IPS-NIHi7 (cell line): ENCODE measurements at regions not wholly inside any gene's neighbourhood (a gene's known extent, or its start where the extent isn't known, plus 50 kb on each side); places are given as distances from the start of the nearest gene placed in this dataset.
"Not testable (repeated sequence)": the region's sequence is repeated elsewhere in the genome, so short reads cannot be mapped to it uniquely, and the experiment has no call there.

Source experiments
- DNase-seq: peaks from one replicate; pipeline ENCODE4 v3.0.0; 2012; ENCODE audit warnings: mixed read lengths; ENCODE audit errors: extremely low spot score

DNA sequence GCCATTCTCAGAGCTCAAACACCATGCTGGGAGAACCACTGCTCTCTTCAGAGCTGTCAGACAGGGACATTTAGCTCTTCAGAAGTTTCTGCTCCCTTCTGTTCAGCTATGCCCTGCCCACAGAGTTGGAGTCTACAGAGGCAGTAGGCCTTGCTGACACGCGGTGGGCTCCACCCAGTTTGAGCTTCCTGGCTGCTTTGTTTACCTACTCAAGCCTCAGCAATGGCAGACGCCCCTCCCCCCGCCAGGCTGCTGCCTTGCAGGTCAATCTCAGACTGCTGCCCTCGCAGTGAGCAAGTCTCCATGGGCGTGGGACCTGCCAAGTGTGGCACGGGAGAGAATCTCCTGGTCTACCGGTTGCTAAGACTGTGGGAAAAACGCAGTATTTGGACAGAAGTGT is 93.8 kb upstream of the ZC3H12A start:
- not testable (repeated sequence) for DNase-seq

DNA sequence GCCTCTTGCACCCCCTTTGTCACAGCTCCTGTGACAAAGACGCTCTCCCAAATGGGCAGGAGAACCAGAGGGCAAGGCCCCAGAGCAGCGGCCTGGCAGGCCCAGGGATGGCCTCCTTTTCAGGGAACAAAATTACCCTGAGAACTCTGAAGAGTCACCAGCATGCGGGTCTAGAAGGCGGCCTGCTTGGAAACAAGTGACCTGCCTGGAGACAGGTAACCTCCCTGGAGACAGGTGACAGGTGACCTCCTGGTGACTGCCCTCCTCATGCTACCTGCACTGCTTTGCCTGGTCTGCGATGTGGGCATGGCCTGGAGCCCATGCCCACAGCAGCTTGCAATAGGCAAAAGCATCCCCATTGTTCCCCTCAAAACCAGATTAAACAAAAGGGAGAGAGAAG is 86.5 kb upstream of the ZC3H12A start:
- no peak for DNase-seq

DNA sequence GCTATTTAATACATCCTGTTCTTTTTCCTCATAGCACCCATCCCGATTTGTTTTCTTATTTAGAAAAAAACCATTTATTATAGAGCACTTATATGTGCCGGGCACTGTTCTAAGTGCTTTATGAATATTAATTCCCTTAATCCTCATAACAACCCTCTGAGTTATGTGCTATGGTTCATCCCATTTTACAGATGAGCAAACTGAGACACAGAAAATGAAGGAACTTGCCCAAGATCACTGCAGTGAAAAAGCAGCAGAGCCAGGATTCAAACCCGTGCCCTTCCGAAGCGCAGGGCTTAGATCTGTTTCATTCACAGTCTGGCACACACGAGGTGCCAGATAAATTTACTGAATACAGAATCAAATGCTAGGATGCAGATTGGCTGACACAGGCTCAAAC is 85.1 kb upstream of the ZC3H12A start:
- no peak for DNase-seq

DNA sequence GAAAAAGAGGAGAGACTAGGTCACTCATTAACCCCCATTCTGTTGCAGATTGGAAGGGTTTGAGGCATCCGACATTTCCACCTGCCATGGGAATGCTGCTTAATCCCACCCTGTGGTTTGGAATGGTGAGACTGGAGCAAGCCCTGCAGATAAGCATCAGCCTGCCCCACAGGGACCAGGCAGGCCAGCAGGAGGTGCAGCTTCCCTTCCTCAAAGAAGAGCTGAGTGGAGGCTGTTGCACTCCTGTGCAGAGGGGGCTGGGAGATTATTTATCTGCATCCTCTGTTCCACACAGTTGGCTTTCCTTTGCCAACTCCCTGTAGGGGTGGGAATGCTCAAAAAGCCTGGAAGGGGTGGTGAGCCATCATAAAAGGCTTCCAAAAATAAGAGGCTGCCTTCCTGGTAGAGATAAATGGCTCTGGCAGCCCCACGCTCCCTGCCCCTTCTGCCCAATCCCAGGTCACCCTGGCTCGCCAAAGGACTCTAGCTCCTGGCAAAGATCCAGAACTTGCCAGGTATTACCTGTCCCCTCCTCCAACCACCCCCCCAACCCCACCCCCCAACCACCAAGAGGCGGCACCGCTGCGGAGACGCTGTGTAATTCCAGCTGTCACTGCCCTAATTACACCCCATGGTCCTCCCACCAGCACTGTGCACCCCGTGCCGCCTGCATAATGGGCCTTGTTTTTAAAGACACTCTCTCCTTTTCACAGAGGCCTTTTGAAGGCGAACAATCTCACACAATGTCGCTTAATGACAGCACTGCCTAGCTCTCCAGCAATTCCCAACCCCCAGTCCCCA is 83.0 kb upstream of the ZC3H12A start:
- peak; percentile 79 for DNase-seq

DNA sequence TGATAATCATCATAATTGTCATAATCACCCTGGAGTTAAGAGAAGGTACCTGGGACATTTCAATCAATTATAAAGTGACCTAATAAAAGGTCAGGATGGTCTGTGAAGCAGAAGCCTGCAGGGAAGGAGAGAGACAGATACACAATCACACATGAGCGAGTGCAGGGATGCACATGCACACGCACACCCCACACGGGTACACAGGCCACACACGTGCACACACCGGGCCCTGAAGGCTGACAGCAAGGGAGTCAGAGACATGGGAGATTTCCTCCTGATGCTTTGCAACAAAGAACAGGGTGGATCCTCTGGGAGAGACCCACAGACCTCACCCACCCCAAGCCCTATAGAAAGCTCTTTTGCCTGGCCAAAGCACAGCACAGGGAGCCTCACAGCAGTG is 82.3 kb upstream of the ZC3H12A start:
- no peak for DNase-seq

DNA sequence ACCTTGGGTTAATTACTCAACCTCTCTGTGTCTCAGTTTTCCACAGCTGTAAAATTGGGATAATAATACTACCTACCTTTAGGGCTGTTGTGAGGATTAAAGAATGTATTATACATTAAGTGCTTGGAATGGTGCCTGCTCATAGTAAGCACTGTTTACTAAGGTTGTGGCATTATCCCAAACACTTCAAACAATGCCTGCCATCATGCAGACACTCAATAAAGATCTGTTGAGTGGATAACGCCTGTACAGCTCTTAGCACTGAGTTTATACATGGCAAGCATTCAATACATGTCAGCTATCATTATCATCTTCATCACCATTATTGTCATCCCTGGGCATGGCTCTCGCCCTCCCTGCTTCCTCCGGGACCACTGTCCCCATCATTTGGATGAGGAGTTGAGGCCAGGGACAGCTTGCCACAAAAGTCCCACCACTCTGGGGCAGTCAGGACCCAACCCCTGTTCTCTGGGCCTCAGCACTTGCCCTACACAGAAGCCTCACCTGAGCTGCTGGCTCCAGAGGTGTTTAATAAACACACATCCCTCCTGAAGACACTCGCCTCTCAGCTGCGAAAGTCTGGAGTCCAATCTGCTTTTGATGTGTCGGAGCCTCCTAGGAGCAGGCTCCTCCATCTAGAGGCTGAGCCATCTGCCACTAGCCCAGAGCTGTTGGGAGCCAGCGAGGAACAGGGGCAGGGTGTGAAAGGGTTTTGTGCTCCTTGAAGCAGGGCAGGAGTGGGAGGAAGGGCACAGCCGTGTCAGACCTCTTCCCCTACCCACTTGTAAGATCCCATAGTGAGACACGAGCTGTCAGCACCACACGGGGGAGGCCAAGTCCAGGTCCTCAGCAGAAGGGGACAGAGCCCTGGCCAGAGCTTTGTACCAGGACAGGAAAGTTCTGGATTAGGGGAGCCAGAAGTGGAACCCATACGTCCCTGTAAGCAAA is 80.9 kb upstream of the ZC3H12A start:
- no peak for DNase-seq

DNA sequence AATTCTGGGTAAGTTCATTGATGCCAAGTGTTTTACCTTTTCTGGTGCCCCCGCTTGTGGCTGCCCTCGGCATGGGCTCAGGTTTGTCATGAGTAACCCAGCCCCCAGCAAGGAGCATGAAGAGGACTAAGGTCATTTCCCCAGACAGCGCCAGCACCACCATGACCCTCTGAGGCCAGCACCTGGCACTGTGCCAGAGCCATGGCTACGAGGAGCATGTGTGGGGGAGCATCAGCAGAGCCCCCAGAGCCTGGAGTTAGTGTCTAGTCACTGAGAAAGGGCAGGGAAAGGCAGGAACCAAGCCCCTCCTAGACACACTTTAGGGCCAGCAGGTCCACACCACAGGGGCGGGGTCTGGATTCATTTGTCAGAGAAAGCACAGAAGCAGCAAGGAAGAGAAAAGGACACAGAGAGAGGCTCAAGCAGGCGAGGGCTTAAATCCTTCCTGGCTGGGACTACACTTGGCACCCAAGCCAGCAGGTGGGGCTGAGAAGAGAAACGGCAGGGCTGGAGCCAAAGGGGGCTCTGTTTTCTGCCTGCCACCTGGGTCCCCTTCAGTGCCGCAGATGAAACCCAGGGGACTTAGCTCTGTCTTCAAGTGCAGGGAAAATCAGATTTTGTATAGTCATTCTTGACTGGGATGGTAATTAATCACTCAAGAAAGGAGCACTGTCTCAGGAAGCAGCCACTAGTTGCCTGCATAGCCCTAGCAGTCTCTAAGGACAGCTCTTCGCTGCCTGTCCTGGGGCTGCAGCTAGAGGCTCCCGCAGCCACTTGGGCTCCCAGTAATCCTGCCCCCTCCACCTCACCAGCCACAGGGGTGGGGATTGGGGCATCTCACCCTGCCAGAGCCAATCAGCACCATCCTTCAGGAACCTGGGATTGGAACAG is 79.6 kb upstream of the ZC3H12A start:
- DNase-seq, result peak; percentile 90

DNA sequence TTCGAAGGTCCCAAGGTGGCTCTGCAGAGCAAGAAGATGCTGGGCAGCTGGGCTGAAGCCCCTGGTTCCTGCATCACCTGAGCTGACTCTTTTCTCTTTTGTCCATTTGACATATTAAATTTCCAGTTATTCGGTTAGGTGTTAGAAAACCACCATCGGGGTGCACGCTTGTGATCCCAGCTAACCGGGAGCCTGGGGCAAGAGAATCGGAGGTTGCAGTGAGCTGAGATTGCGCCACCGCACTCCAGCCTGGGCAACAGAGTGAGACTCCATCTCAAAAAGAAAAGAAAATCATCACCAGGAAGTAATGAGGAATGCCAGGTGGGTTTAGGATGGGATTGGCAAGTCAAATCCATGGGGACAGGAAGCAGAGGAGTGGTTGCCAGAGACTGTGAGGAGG is 76.3 kb upstream of the ZC3H12A start:
- DNase-seq, result no peak

DNA sequence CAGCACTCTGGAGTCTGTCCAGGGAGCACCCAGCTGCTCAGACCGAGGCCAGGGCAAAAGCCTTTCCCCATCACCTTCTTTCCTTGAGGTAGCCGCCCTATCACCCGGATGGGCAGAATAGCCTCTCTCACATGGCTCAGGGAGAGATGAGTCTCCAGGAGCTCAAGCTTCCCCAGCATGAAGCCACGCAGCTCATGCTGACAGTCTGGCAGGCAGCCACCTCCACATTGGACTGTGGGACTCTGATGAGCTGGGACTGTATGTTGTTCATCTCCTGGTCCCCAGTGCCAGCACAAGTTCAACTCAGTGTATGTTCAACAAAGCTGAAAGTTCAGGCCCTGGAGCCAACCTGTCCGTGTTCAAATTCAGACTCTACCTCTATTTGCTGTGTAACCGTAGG is 75.2 kb upstream of the ZC3H12A start:
- DNase-seq, result no peak

DNA sequence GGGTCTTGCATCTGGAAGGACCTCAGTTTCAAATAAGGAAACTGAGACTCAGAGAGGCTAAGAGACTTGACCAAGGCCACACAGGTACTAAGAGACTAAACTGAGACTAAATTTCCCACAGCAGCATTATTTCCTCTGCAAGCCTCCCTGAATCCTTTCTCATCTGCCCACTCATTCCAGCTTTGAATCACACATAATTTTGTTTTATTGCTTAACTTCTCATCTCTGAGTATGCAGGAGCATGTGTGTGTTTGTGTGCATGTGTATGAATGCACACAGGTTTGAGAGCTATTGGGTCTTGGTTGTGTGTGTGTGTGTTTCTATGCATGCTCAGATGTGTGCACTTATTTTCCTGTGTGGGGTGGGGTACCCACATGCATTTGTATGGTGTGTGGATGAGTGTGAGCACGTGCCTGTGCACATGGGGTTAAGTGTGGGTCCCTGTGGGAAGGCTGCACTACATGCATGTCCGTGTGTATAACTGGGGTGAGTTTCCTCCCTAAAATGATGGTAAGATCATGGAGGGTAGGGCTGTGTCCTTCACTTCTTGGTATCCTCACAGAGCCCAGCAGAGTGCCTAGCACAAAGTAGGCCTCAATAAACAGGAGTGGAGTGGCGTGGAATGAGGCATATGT is 74.4 kb upstream of the ZC3H12A start:
- no peak for DNase-seq

DNA sequence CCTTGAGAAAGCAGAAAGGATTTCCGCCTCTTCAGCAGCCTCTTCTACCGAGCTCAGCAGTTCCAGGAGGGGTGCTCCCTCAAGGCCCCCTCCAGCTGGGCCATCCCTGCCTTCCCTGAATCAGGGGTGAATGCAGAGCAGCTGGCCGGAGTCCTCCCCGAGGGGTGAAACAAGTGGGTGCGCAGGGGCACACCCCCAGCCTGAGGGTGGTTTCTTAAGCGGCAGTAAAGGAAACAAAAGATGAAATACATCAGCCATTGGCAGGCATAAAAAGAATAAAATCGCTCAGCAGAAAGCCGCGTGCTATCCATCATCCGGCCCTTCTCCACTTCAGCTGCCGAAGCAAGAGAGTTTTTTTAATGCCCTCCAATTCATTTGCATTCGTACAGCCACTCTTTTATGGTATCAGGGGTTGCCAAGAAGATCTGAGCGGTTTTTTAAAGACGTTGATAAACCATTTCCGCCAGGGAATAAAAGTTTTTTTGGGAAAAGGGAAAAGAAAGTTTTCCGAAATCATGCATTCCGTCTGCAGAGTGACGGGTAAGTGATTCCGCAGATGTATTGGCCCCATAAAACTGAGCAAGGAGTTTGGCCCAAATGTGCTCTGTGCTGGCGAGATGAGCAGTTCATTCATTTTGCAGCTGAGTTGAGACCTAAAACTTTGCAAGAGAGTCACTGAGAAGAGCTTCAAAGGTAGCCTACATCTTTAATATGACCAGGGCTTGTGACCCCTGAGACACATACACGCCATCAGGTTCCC is 73.7 kb upstream of the ZC3H12A start:
- no peak for DNase-seq

DNA sequence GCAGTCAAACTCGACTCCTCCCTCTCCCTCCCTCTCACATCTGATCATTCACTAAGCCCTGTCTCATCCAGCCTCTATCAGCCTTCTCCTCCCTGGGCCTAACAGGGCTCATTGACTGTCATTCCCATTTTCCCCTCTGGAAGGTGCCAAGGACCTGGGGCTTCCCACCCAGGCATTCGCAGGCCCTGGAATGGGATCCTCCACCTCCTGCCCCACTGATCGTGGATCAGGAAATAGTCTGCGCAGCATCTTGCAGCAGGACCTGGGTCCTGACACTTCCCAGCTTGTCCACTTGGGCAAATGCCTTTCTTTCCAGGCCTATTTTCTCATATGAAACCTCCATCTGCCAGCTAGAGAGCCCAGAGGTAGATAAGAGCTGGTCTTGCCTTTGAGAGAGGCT is 71.2 kb upstream of the ZC3H12A start:
- DNase-seq, result no peak

DNA sequence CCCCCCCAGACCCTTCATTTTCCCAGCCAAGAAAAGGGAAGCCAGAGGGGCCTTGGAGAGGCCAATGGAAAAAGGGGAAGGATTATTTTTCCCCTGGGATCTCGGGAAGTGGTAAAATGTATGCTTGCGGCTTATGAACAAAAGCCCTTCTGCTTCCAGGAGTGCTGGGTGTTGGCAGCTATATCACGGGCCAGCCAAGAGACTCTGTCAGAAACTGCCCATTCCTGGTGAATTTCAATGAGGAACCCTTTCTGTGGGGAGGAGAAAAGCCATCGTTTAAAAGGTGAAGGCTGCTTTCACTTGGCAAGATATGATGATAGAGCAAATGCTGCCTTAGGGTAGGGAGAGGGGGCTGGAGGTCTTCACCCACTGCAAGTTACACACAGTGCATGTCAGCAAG is 69.7 kb upstream of the ZC3H12A start:
- no peak for DNase-seq

DNA sequence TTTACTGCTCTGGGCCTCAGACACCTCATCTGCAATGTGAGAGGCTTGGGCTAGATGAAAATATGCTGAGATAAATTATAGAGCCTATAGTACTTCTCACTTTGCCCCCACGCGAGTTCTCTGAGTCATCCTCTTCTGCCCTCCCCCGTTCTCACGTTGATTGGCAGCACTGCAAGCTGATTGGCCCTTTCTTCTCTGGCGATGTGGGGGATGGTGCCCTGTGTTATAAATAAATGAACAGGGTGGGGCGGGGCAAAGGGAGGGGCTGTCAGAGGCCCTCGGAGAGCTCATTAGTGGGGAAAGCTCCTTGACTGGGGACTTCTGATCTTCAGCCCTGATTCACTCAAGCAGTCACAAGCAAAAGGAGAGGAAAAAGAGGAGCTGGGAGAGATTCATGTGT is 64.3 kb upstream of the ZC3H12A start:
- DNase-seq, result peak; percentile 35

DNA sequence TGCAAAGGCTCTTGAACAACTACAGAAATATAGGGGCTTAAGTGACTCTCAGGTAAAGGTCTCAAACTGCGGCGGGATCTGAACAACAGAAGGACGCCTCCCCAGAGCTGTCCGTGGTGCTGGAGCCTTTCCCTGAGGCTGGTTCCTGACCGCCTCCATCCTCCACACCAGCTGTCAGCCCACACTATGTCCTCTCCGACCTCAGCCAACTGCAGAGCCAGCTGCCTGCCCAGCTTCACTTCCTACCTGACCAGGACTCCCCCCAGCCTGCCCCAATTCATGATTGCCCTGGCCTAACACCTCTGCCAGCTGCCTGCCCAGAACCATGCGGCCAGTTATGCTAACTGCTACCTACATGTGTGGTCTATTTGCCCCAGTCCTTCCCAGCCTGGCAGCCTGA is 63.6 kb upstream of the ZC3H12A start:
- peak; percentile 90 for DNase-seq

DNA sequence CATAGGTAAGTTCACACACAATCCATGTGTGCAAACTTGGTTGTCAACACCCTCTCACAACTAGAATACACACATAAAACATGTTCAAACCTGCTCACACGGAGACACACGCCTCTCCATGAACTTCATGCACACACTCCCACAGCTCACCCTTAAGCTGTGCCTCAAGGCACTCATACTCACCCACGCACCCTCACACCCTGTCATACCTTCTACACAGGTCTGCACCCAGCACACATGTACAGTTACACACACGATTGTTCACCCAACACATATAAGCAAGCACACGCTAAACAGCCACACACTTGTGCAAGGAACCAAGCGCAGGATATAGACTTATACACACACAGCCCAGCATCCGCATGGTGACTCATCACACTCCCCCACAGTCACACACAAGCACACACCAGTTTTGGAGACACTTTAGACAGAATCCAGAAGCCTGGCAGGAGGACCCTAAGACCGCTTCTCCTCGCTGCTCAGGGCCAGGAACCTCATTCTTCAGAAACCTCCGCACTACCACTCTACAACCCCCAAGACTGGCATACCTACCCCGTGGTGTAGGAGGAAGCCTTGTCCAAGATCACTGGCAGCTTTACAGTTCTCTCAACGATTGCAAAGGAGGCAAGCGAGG is 58.7 kb upstream of the ZC3H12A start:
- DNase-seq, result no peak

DNA sequence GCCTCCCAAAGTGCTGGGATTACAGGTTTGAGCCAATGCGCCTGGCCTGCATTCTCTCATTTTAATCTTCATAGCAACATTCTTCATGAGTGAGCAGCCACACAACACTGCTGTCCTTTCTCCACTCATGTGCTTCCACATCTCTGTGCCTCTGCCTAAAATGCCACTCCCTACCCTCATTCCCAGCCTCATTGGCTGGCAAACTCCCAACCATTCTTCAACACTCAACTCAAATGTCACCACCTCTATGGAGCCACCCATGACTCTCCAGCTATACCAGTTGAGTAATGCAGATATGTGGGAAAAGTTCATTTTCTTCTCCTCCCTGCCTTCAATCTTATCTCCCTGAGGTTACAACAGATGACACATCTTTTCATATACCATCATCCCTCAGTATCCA is 53.9 kb upstream of the ZC3H12A start:
- DNase-seq, result no peak

DNA sequence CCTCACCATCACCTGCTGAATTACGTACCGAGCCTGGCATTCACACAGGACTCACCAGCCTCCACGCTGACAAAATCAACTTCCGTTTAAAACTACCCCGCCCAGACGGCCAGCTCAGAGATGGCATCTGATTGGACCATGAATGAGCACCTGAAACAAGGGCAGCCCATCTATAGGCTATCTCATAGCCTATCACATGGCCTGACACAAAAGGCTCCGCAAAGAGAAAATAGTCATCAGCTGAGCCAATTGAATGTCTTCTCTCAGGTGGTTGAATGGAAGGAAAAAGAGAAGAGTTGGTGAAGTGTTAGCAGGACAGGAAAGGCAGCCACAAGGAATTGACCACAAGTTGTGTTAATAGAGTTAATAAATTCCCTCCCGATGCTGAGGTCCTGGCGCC is 50.6 kb upstream of the ZC3H12A start:
- peak; percentile 32 for DNase-seq

DNA sequence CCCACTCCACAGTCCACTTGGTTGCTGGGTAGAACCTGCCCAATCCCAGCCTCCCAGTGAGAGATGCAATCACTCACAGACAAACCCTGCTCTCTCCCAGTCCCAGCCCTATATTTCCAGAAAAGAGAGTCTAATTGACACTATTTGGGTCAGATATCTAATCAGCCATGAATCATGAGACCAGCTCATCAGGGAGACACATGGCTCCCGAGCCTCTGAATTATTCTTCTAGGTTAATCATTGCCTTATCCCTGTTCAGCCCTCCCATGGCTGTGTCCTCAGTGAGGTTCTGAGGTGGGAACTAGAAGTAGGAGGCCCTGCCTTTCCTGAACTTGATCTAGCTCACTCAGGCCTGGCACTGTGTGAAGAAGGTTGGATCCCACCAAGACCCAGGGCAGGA is 49.9 kb upstream of the ZC3H12A start:
- DNase-seq, result no peak
